ENCODE measurements at regions not wholly inside any gene's neighbourhood (a gene's known extent, or its start where the extent isn't known, plus 50 kb on each side); places are given as distances from the start of the nearest gene placed in this dataset.

GRCh38 chr10:118537623-118538022, 57.8 kb downstream of the PRLHR start:
- Mint-ChIP-seq H3K27ac (no peak overlapping the region), H3K27me3 (ENCODE audit: low read depth in 3 of 3) (peaks cover 4 to 15% (median 6%) of the 10 kb centered on the region in 3 donors), H3K9me3 (no peaks in the 10 kb centered on the region), H3K4me1 (no peaks in the 10 kb centered on the region), H3K4me3 (no peak overlapping the region), H3K36me3 (no peaks in the 10 kb centered on the region)
- DNase-seq: no peak

- Mint-ChIP-seq H3K27me3 (ENCODE audit: low read depth in 3 of 3) (peaks cover 3 to 7% (median 7%) of the 10 kb centered on the region in 3 donors), H3K4me3 (no peak overlapping the region), H3K9me3 (no peaks in the 10 kb centered on the region), H3K27ac (no peak overlapping the region), H3K4me1 (no peaks in the 10 kb centered on the region), H3K36me3 (no peaks in the 10 kb centered on the region)
- DNase-seq: no peak
Observed at GRCh38 chr10:118534136-118534535, 61.3 kb downstream of the PRLHR start.

- H3K4me1 Mint-ChIP-seq: no peaks in the 10 kb centered on the region
- DNase-seq: no peak
- no peak overlapping the region for H3K27ac Mint-ChIP-seq
- no peaks in the 10 kb centered on the region for H3K9me3 Mint-ChIP-seq
- peaks cover 5 to 7% (median 7%) of the 10 kb centered on the region in 3 donors for H3K27me3 Mint-ChIP-seq (ENCODE audit: low read depth in 3 of 3)
- no peaks in the 10 kb centered on the region for H3K36me3 Mint-ChIP-seq
- H3K4me3 Mint-ChIP-seq: no peak overlapping the region
Observed at GRCh38 chr10:118531105-118531852, 64.2 kb downstream of the PRLHR start.

GRCh38 chr10:118528426-118528825, 67.0 kb downstream of the PRLHR start:
- Mint-ChIP-seq H3K27me3 (ENCODE audit: low read depth in 3 of 3) (peaks cover 8 to 9% (median 9%) of the 10 kb centered on the region in 3 donors), H3K27ac (no peak overlapping the region), H3K36me3 (no peaks in the 10 kb centered on the region), H3K4me1 (no peaks in the 10 kb centered on the region), H3K4me3 (no peak overlapping the region), H3K9me3 (no peaks in the 10 kb centered on the region)
- no peak for DNase-seq

GRCh38 chr10:118523775-118524174, 71.7 kb downstream of the PRLHR start:
- no peaks in the 10 kb centered on the region for H3K36me3 Mint-ChIP-seq
- H3K27me3 Mint-ChIP-seq (ENCODE audit: low read depth in 3 of 3): peaks cover 3 to 9% (median 5%) of the 10 kb centered on the region in 3 donors
- H3K27ac Mint-ChIP-seq: no peak overlapping the region
- no peak for DNase-seq
- H3K4me1 Mint-ChIP-seq: no peaks in the 10 kb centered on the region
- H3K9me3 Mint-ChIP-seq: peaks cover 0 to 6% (median 0%) of the 10 kb centered on the region in 6 donors
- H3K4me3 Mint-ChIP-seq: no peak overlapping the region

- Mint-ChIP-seq H3K27ac (no peak overlapping the region), H3K27me3 (ENCODE audit: low read depth in 3 of 3) (peaks cover 3 to 12% (median 5%) of the 10 kb centered on the region in 3 donors), H3K4me3 (no peak overlapping the region), H3K36me3 (no peaks in the 10 kb centered on the region), H3K9me3 (peaks cover 0 to 7% (median 0%) of the 10 kb centered on the region in 6 donors), H3K4me1 (no peaks in the 10 kb centered on the region)
- DNase-seq: no peak
Observed at GRCh38 chr10:118522791-118523498, 72.5 kb downstream of the PRLHR start.

- Mint-ChIP-seq H3K36me3 (no peaks in the 10 kb centered on the region), H3K9me3 (peaks cover 0 to 7% (median 0%) of the 10 kb centered on the region in 6 donors), H3K27me3 (ENCODE audit: low read depth in 3 of 3) (peaks cover 5 to 8% (median 5%) of the 10 kb centered on the region in 3 donors), H3K27ac (no peak overlapping the region), H3K4me1 (no peaks in the 10 kb centered on the region), H3K4me3 (no peak overlapping the region)
- DNase-seq: no peak
Observed at GRCh38 chr10:118521415-118522117, 73.9 kb downstream of the PRLHR start.

- DNase-seq: no peak
- peaks cover 3 to 7% (median 6%) of the 10 kb centered on the region in 3 donors for H3K27me3 Mint-ChIP-seq (ENCODE audit: low read depth in 3 of 3)
- no peaks in the 10 kb centered on the region for H3K4me1 Mint-ChIP-seq
Observed at GRCh38 chr10:118520116-118520742, 75.2 kb downstream of the PRLHR start.

GRCh38 chr10:118518095-118518494, 77.4 kb downstream of the PRLHR start:
- no peak overlapping the region for H3K27ac Mint-ChIP-seq
- no peak for DNase-seq
- H3K36me3 Mint-ChIP-seq: no peaks in the 10 kb centered on the region
- peaks cover 0 to 7% (median 0%) of the 10 kb centered on the region in 6 donors for H3K9me3 Mint-ChIP-seq
- H3K4me3 Mint-ChIP-seq: no peak overlapping the region
- no peaks in the 10 kb centered on the region for H3K4me1 Mint-ChIP-seq
- peaks cover 3 to 13% (median 3%) of the 10 kb centered on the region in 3 donors for H3K27me3 Mint-ChIP-seq (ENCODE audit: low read depth in 3 of 3)

More at GRCh38 chr10:118520116-118520742, 75.2 kb downstream of the PRLHR start:
- H3K4me3 Mint-ChIP-seq: no peak overlapping the region
- H3K27ac Mint-ChIP-seq: no peak overlapping the region
- H3K36me3 Mint-ChIP-seq: no peaks in the 10 kb centered on the region
- H3K9me3 Mint-ChIP-seq: peaks cover 0 to 7% (median 0%) of the 10 kb centered on the region in 6 donors

- no peak for DNase-seq
- Mint-ChIP-seq H3K4me1 (no peaks in the 10 kb centered on the region), H3K36me3 (no peaks in the 10 kb centered on the region), H3K27ac (no peak overlapping the region), H3K9me3 (peaks cover 0 to 9% (median 0%) of the 10 kb centered on the region in 6 donors), H3K27me3 (ENCODE audit: low read depth in 3 of 3) (peaks cover 2 to 13% (median 3%) of the 10 kb centered on the region in 3 donors), H3K4me3 (no peak overlapping the region)
Observed at GRCh38 chr10:118516716-118517115, 78.7 kb downstream of the PRLHR start.

- no peak for DNase-seq
- Mint-ChIP-seq H3K36me3 (no peaks in the 10 kb centered on the region), H3K27ac (no peak overlapping the region), H3K4me1 (no peaks in the 10 kb centered on the region), H3K9me3 (peaks cover 0 to 2% (median 0%) of the 10 kb centered on the region in 6 donors), H3K4me3 (no peak overlapping the region), H3K27me3 (ENCODE audit: low read depth in 3 of 3) (peaks cover 2 to 12% (median 3%) of the 10 kb centered on the region in 3 donors)
Observed at GRCh38 chr10:118513174-118513573, 82.3 kb downstream of the PRLHR start.

- H3K4me3 Mint-ChIP-seq: no peak overlapping the region
- no peaks in the 10 kb centered on the region for H3K36me3 Mint-ChIP-seq
- H3K4me1 Mint-ChIP-seq: no peaks in the 10 kb centered on the region
- peaks cover 0 to 2% (median 0%) of the 10 kb centered on the region in 6 donors for H3K9me3 Mint-ChIP-seq
- H3K27me3 Mint-ChIP-seq (ENCODE audit: low read depth in 3 of 3): peaks cover 2 to 10% (median 3%) of the 10 kb centered on the region in 3 donors
- H3K27ac Mint-ChIP-seq: no peak overlapping the region
- no peak for DNase-seq
Observed at GRCh38 chr10:118511711-118512110, 83.7 kb downstream of the PRLHR start.

- no peak overlapping the region for H3K4me3 Mint-ChIP-seq
Observed at GRCh38 chr10:118508863-118509262, 86.6 kb downstream of the PRLHR start.

More at GRCh38 chr10:118508863-118509262, 86.6 kb downstream of the PRLHR start:
- Mint-ChIP-seq H3K27me3 (ENCODE audit: low read depth in 3 of 3) (peaks cover 0 to 18% (median 6%) of the 10 kb centered on the region in 3 donors), H3K9me3 (peaks cover 0 to 2% (median 0%) of the 10 kb centered on the region in 6 donors), H3K4me1 (no peaks in the 10 kb centered on the region), H3K36me3 (no peaks in the 10 kb centered on the region), H3K27ac (no peak overlapping the region)
- no peak for DNase-seq

All from immature natural killer cell (primary cell).